ENCODE measurements at regions not wholly inside any gene's neighbourhood (a gene's known extent, or its start where the extent isn't known, plus 50 kb on each side); places are given as distances from the start of the nearest gene placed in this dataset.
"Not testable (repeated sequence)": the region's sequence is repeated elsewhere in the genome, so short reads cannot be mapped to it uniquely, and the experiment has no call there.

DNA sequence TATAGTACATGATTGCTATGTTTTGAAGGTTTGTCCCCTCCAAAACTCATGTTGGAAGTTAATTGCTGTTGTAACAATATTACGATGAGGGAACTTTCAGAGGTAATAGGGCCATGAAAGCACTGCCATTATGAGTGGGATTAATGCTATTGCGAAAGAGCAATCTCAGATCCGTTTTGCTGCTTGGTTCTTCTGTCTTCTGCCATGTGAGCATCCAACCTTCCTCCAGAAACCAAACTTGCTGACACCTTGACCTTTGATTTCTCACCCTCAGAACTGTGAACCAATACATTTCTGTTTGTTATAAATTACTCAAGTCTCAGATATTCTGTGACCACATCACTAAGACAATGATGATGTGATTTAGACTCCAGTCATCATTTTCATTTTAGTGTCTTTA is 2590.9 kb downstream of the PCDH9 start:
- H3K27me3 ChIP-seq (ENCODE audit: control insufficient read depth, insufficient read depth, low read length), result no peaks in the 10 kb centered on the region
- H3K4me1 ChIP-seq (ENCODE audit: control insufficient read depth, insufficient read depth, low read length), result no peaks in the 10 kb centered on the region
- no peak for DNase-seq (ENCODE audit: low read depth, low spot score)
- no peak overlapping the region for H3K4me3 ChIP-seq (ENCODE audit: low read length)
- H3K36me3 ChIP-seq (ENCODE audit: control insufficient read depth, insufficient read depth, low read length), result no peaks in the 10 kb centered on the region
- no CpG with 5 or more reads among the region's 3 CpGs for WGBS (ENCODE audit: insufficient coverage, insufficient read length)
- H3K27ac ChIP-seq (ENCODE audit: low read length), result no peak overlapping the region
- no peaks in the 10 kb centered on the region for H3K9me3 ChIP-seq (ENCODE audit: control insufficient read depth, insufficient read depth, low read length)

DNA sequence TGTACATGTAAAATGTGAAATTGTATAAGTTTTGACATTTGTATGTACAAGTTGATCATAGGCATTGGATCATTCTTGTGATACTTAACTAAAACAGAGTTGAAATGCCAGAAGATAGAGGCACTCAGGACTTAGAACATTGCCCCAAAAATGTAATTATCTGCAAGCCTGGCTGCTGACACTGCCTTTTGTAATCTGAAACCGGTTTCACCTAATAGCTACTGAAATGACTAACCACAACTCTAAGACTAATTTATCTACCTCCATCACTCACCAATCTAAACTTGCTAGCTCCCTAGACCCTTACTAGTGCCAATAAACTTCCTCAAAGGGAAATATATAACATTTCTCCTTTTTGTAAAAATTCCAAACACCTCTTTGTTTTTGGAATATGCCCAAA is 2596.2 kb downstream of the PCDH9 start:
- H3K9me3 ChIP-seq (ENCODE audit: control insufficient read depth, insufficient read depth, low read length), result no peaks in the 10 kb centered on the region
- no peaks in the 10 kb centered on the region for H3K36me3 ChIP-seq (ENCODE audit: control insufficient read depth, insufficient read depth, low read length)
- no peaks in the 10 kb centered on the region for H3K4me1 ChIP-seq (ENCODE audit: control insufficient read depth, insufficient read depth, low read length)
- DNase-seq (ENCODE audit: low read depth, low spot score), result no peak
- no peak overlapping the region for H3K4me3 ChIP-seq (ENCODE audit: low read length)
- no CpG with 5 or more reads among the region's 1 CpG for WGBS (ENCODE audit: insufficient coverage, insufficient read length)
- H3K27me3 ChIP-seq (ENCODE audit: control insufficient read depth, insufficient read depth, low read length), result no peaks in the 10 kb centered on the region
- H3K27ac ChIP-seq (ENCODE audit: low read length), result no peak overlapping the region

DNA sequence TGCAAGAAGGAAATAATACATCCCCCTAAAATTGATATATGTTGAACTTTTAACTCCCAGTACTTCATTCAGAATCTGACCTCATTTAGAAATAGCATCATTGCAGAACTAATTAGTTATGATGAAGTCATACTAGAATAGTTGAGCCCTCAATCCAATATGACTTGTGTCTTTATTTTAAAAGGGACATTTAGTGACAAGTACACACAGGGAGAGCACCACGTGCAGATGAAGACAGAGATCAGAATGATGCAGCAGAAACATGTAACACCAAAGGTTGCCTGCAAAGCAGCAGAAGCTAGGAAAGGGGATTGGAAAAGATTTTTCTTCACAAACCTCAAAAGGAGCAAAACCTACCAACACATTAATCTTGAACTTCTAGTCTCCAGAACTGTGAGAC is 2602.5 kb downstream of the PCDH9 start:
- WGBS (ENCODE audit: insufficient coverage, insufficient read length), result no CpG with 5 or more reads among the region's 1 CpG
- no peaks in the 10 kb centered on the region for H3K36me3 ChIP-seq (ENCODE audit: control insufficient read depth, insufficient read depth, low read length)
- H3K27ac ChIP-seq (ENCODE audit: low read length), result no peak overlapping the region
- H3K27me3 ChIP-seq (ENCODE audit: control insufficient read depth, insufficient read depth, low read length), result no peaks in the 10 kb centered on the region
- H3K4me3 ChIP-seq (ENCODE audit: low read length), result no peak overlapping the region
- DNase-seq (ENCODE audit: low read depth, low spot score), result no peak
- no peaks in the 10 kb centered on the region for H3K4me1 ChIP-seq (ENCODE audit: control insufficient read depth, insufficient read depth, low read length)
- H3K9me3 ChIP-seq (ENCODE audit: control insufficient read depth, insufficient read depth, low read length), result no peaks in the 10 kb centered on the region

DNA sequence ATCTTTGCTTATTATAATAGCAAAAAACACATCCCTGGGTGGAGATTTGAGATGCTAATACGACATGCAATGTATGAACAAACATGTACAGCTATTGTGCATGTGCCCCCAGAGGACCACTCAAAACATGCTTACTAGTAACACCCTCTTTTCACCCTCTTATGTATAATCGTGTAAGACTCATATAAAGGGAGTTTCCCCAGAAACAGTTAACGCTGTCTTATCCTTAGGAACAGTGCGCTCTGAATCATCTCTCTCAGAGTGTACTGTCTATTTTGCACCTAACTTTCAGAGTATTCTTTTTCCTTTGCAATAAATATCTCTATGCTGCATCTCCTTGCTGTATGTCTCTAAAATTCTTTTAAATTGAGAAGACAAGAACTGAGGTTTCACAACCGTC is 2604.0 kb downstream of the PCDH9 start:
- Histone ChIP-seq H3K4me3 (ENCODE audit: low read length) (no peak overlapping the region), H3K27me3 (ENCODE audit: control insufficient read depth, insufficient read depth, low read length) (no peaks in the 10 kb centered on the region)
- WGBS (ENCODE audit: insufficient coverage, insufficient read length), result no CpG with 5 or more reads among the region's 5 CpGs

DNA sequence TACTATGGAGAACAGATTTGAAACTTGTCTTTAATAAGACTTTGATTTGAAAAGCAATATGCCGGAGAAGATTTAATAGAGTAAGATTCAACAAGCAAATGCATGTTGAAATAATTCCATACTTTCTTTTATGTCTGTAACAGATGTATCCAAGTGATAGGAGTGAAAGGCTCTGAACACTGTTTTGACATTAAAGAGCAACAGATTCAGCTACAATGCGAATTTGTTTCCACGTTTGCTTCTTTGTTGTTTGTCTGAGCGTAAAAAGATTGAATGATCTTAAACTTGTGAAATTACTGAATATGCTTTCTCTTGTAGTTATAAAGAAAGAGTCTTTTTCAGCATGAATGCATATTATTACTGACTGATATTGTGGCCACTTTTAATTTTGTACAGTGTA is 2612.9 kb downstream of the PCDH9 start:
- DNase-seq (ENCODE audit: low read depth, low spot score), result no peak
- Histone ChIP-seq H3K4me1 (ENCODE audit: control insufficient read depth, insufficient read depth, low read length) (no peaks in the 10 kb centered on the region), H3K9me3 (ENCODE audit: control insufficient read depth, insufficient read depth, low read length) (no peaks in the 10 kb centered on the region), H3K27me3 (ENCODE audit: control insufficient read depth, insufficient read depth, low read length) (no peaks in the 10 kb centered on the region), H3K36me3 (ENCODE audit: control insufficient read depth, insufficient read depth, low read length) (no peaks in the 10 kb centered on the region), H3K4me3 (ENCODE audit: low read length) (no peak overlapping the region), H3K27ac (ENCODE audit: low read length) (no peak overlapping the region)
- no CpG with 5 or more reads among the region's 4 CpGs for WGBS (ENCODE audit: insufficient coverage, insufficient read length)

More for the DNA sequence above, 2604.0 kb downstream of the PCDH9 start:
- Histone ChIP-seq H3K36me3 (ENCODE audit: control insufficient read depth, insufficient read depth, low read length) (no peaks in the 10 kb centered on the region), H3K4me1 (ENCODE audit: control insufficient read depth, insufficient read depth, low read length) (no peaks in the 10 kb centered on the region), H3K27ac (ENCODE audit: low read length) (no peak overlapping the region), H3K9me3 (ENCODE audit: control insufficient read depth, insufficient read depth, low read length) (no peaks in the 10 kb centered on the region)
- DNase-seq (ENCODE audit: low read depth, low spot score), result no peak

DNA sequence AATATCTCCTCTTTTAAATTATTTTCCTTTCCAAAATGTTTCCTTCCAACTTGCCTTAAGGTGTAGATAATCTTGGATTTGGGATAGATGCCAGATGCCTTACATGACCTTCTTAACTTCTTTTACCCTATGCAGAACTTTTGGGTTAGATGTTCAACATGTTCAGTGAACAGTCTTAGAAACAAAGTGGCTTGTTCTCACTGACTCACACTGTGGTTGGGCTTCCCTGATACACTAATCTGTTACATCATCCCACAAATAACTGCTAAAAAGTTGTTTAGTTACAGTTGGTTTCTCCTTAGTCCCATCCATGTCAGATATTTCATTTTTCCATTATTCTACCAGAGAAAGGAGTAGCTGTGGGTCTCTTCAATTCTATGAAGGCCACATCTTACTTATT is 2638.2 kb downstream of the PCDH9 start:
- Histone ChIP-seq H3K4me1 (ENCODE audit: control insufficient read depth, insufficient read depth, low read length) (no peaks in the 10 kb centered on the region), H3K36me3 (ENCODE audit: control insufficient read depth, insufficient read depth, low read length) (no peaks in the 10 kb centered on the region), H3K4me3 (ENCODE audit: low read length) (no peak overlapping the region), H3K27me3 (ENCODE audit: control insufficient read depth, insufficient read depth, low read length) (no peaks in the 10 kb centered on the region), H3K27ac (ENCODE audit: low read length) (no peak overlapping the region), H3K9me3 (ENCODE audit: control insufficient read depth, insufficient read depth, low read length) (no peaks in the 10 kb centered on the region)
- no peak for DNase-seq (ENCODE audit: low read depth, low spot score)

DNA sequence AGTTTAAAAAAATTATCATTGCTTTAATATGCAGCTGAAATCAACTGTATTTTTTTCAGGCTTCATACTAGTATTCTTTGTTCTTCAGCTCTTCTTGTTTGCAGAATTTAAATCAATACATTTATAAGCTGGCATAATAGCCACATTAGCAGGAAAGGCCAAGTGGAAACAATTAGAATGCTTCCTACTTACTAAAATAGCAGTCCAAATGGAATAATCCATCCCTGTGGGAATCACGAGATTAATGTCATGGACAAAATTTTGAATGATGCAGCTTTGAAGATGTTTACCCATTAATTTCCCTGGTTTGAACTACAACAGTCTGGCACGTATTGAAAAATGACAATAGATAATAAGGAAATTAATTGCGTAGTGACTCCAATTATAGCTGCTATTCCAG is 2650.8 kb downstream of the PCDH9 start:
- DNase-seq (ENCODE audit: low read depth, low spot score), result no peak
- no CpG with 5 or more reads among the region's 3 CpGs for WGBS (ENCODE audit: insufficient coverage, insufficient read length)
- no peaks in the 10 kb centered on the region for H3K27me3 ChIP-seq (ENCODE audit: control insufficient read depth, insufficient read depth, low read length)

DNA sequence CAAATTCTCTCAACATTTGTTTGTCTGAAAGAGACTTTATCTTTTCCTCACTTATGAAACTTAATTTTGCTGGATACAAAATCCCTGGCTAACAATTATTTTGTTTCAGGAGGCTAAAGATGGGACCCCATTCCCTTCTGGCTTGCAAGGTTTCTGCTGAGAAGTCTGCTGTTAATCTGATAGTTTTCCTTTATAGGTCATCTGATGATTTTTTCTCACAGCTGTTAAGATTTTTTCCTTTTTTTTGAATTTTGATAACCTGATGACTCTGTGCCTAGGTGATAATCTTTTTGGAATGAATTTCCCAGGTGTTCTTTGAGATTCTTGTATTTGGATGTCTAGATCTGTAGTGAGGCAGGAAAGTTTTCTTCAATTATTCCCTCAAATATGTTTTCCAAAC is 2661.4 kb downstream of the PCDH9 start:
- Histone ChIP-seq H3K9me3 (ENCODE audit: control insufficient read depth, insufficient read depth, low read length) (no peaks in the 10 kb centered on the region), H3K27ac (ENCODE audit: low read length) (no peak overlapping the region), H3K36me3 (ENCODE audit: control insufficient read depth, insufficient read depth, low read length) (no peaks in the 10 kb centered on the region), H3K4me3 (ENCODE audit: low read length) (no peak overlapping the region), H3K4me1 (ENCODE audit: control insufficient read depth, insufficient read depth, low read length) (no peaks in the 10 kb centered on the region), H3K27me3 (ENCODE audit: control insufficient read depth, insufficient read depth, low read length) (no peaks in the 10 kb centered on the region)
- DNase-seq (ENCODE audit: low read depth, low spot score), result no peak

More for the DNA sequence above, 2650.8 kb downstream of the PCDH9 start:
- Histone ChIP-seq H3K4me3 (ENCODE audit: low read length) (no peak overlapping the region), H3K36me3 (ENCODE audit: control insufficient read depth, insufficient read depth, low read length) (no peaks in the 10 kb centered on the region), H3K27ac (ENCODE audit: low read length) (no peak overlapping the region), H3K4me1 (ENCODE audit: control insufficient read depth, insufficient read depth, low read length) (no peaks in the 10 kb centered on the region), H3K9me3 (ENCODE audit: control insufficient read depth, insufficient read depth, low read length) (no peaks in the 10 kb centered on the region)

DNA sequence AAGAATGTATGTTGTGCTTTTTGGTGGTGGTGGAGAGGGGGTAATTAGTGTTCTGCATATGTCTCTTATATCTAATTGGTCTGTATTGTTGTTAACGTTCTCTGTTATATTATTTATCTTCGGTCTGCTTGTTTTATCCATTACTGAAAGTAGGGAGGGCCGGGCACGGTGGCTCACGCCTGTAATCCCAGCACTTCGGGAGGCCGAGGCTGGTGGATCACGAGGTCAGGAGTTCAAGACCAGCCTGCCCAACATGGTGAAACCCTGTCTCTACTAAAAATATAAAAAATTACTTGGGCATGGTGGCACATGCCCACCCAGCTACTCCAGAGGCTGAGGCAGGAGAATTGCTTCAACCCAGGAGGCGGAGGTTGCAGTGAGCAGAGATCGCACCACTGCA is 2672.1 kb downstream of the PCDH9 start:
- H3K4me1 ChIP-seq (ENCODE audit: control insufficient read depth, insufficient read depth, low read length); H3K27ac ChIP-seq (ENCODE audit: low read length); H3K9me3 ChIP-seq (ENCODE audit: control insufficient read depth, insufficient read depth, low read length); H3K4me3 ChIP-seq (ENCODE audit: low read length); H3K27me3 ChIP-seq (ENCODE audit: control insufficient read depth, insufficient read depth, low read length); DNase-seq (ENCODE audit: low read depth, low spot score); H3K36me3 ChIP-seq (ENCODE audit: control insufficient read depth, insufficient read depth, low read length): not testable (repeated sequence)
- no CpG with 5 or more reads among the region's 10 CpGs for WGBS (ENCODE audit: insufficient coverage, insufficient read length)

DNA sequence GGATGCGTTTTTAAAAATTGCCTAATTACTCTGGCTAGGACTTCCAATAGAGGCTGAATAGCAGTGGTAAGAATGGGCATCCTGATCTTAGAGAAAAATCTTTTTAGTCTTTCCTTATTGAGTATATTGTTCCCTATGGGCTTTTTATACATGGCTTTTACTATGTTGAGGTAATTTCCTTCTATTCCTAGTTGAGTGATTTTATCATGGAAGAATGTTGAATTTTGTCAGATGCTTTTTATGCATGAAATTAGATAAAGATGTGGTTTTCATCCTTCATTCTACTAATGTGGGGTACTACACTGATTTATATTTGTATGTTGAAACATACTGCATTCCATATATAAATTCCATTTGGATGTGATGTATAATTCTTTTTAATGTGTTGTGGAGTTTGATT is 2673.8 kb downstream of the PCDH9 start:
- H3K27me3 ChIP-seq (ENCODE audit: control insufficient read depth, insufficient read depth, low read length), result no peaks in the 10 kb centered on the region
- no CpG with 5 or more reads among the region's 1 CpG for WGBS (ENCODE audit: insufficient coverage, insufficient read length)
- H3K36me3 ChIP-seq (ENCODE audit: control insufficient read depth, insufficient read depth, low read length), result no peaks in the 10 kb centered on the region
- DNase-seq (ENCODE audit: low read depth, low spot score), result no peak
- H3K27ac ChIP-seq (ENCODE audit: low read length), result no peak overlapping the region
- H3K4me3 ChIP-seq (ENCODE audit: low read length), result no peak overlapping the region
- H3K4me1 ChIP-seq (ENCODE audit: control insufficient read depth, insufficient read depth, low read length), result no peaks in the 10 kb centered on the region
- no peaks in the 10 kb centered on the region for H3K9me3 ChIP-seq (ENCODE audit: control insufficient read depth, insufficient read depth, low read length)

DNA sequence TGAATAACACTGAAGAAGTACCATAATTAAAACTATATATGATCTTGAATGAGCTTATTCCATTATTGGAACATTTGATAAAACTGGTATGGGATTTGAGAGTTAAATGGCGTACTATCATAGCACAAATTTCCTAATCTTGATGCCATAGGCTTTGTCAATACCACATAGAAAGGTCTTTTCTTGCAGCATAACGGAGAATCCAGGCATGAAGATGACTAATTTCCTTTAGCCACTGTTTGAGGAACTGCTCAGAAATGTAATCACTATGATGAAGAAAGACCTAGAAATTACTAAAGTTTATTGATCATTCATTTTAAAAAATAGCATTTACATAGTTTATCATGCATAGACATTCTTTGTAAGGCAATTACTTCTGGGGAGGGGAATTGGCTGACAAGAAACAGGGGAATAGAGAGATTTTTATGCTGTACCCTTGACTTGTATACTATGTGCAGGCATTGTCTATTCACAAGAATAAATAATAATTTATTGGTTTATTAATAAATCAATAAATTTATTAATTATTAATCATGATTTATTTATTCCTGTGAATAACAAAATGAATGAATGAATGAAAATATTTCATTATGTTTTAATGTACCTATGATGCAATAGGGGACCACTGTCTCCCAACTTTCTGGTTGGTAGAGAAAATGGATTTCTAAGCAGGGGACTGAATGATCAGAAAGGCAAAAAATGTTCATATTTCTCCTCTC is 2676.6 kb downstream of the PCDH9 start:
- DNase-seq (ENCODE audit: low read depth, low spot score), result no peak
- H3K4me3 ChIP-seq (ENCODE audit: low read length), result no peak overlapping the region
- WGBS (ENCODE audit: insufficient coverage, insufficient read length), result no CpG with 5 or more reads among the region's 2 CpGs

More for the DNA sequence above, 2676.6 kb downstream of the PCDH9 start:
- Histone ChIP-seq H3K36me3 (ENCODE audit: control insufficient read depth, insufficient read depth, low read length) (no peaks in the 10 kb centered on the region), H3K4me1 (ENCODE audit: control insufficient read depth, insufficient read depth, low read length) (no peaks in the 10 kb centered on the region), H3K9me3 (ENCODE audit: control insufficient read depth, insufficient read depth, low read length) (no peaks in the 10 kb centered on the region), H3K27ac (ENCODE audit: low read length) (no peak overlapping the region), H3K27me3 (ENCODE audit: control insufficient read depth, insufficient read depth, low read length) (no peaks in the 10 kb centered on the region)

Measured in iPS DF 6.9 (cell line).